ENCODE measurements at regions not wholly inside any gene's neighbourhood (a gene's known extent, or its start where the extent isn't known, plus 50 kb on each side); places are given as distances from the start of the nearest gene placed in this dataset.
"Not testable (repeated sequence)": the region's sequence is repeated elsewhere in the genome, so short reads cannot be mapped to it uniquely, and the experiment has no call there.

DNA sequence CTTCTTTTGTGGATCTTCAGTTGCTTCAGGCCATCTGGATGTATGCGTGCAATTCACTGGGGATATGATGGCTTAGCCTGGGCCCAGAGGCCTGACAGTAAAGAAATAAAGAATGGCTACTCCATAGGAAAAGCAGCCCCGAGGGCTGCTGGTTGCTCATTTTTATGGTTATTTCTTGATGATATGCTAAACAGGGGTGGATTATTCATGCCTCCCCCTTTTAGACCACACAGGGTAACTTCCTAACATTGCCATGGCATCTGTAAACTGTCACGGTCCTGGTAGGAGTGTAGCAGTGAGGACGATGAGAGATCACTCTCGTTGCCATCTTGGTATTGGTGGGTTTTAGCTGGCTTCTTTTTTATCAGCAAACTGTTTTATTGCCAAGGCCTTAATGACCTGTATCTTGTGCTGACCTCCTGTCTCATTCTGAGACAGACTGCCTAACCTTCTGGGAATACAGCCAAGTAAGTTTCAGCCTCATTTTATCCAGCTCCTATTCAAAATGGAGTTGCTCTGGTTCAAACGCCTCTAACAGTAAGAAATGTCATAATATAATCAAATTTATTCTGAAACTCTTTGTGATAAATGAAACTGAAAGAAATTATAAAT is 60.5 kb downstream of the DSEL start:
- no peak for DNase-seq

DNA sequence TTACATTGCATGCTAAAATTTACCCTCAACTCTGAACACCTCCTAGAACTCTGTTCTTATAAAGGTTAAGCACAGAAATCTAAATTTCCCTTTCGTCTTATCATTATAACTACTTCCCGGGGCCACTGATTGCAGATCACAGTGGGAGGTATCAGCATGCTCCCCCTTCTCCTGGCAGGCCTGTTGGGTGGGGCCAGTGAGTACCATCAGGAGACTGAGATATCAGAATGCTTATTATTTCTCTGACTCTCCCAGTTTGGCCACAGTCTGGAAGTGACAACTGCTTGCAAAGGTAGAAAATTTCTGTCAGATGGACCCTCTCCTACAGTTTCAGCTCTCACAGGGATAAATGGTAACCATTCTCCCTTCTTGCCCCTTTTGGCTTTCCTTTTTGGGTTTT is 62.6 kb downstream of the DSEL start:
- no peak for DNase-seq

- DNase-seq = no peak
Observed at GRCh38 chr18:67451960-67452359, 64.6 kb downstream of the DSEL start.

DNA sequence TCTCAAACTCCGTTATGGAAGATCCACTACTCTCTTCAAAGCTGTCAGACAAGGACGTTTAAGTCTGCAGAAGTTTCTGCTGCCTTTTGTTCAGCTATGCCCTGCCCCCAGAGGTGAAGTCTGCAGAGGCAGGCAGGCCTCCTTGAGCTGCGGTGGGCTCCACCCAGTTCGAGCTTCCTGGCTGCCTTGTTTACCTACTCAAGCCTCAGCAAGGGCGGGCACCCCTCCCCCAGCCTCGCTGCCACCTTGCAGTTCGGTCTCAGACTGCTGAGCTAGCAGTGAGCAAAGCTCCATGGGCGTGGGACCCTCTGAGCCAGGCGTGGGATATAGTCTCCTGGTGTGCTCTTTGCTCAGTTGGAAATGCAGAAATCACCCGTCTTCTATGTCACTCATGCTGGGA is 65.4 kb downstream of the DSEL start:
- DNase-seq = not testable (repeated sequence)

GRCh38 chr18:67433971-67434370 is 82.5 kb downstream of the DSEL start:
- no peak for DNase-seq

GRCh38 chr18:67432806-67433205 is 83.7 kb downstream of the DSEL start:
- DNase-seq = no peak

DNA sequence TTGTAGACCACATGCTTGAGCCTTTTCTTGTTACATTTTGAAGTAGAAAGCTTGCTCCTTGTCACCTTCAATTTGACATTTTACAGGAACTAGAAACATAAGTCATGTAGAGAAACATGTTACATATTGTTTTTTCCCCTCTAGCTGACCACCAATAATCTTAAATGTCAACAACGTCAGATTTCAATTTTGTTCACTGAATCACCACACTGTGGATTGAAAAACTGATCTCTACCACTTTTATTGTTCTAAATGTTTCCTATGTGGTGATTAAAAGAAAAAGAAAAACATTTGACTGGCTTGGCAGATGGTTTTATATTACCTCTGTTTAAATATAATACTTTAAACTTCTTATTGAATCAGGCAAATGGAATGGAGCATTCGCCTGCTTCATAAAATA is 87.7 kb downstream of the DSEL start:
- no peak for DNase-seq

- no peak for DNase-seq
Observed at GRCh38 chr18:67428158-67428557, 88.4 kb downstream of the DSEL start.

DNA sequence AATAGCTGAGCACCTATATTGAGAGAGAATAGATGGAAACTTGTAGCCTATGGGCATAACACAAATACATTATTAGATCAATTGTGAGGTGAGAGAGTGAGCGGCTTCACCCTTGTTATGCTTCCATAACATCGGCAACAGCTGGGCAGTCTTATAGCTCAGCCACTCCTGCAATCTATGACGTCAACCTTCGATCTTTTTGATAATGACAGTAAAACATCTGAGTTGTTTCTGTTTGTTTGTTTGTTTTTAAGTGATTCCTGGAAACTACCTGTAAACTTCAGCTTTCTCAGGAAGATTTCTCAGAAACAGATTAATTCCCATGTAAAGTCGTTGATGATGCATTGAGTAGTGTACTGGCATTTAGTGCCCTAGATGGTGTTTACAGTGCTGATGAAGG is 90.0 kb downstream of the DSEL start:
- no peak for DNase-seq

- DNase-seq = no peak
Observed at GRCh38 chr18:67425672-67426071, 90.8 kb downstream of the DSEL start.

DNA sequence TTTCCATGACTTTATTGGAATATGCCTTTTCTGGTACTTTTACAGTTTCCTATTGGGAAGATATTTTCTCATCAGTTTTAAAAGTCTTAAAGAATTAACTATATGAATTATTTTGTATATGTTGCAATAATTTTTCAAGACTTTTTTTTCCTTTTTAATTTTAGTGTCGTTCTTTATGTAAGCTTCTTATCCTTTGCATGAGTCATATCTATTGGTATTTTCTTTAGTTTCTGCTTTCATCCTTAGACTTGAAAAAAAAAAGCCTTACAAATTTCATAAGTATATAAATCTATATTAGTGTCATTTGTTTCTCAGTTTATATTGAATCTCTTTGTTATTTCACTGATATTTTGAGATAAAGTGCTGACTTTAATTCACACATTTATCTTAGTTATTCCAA is 94.9 kb downstream of the DSEL start:
- no peak for DNase-seq

DNA sequence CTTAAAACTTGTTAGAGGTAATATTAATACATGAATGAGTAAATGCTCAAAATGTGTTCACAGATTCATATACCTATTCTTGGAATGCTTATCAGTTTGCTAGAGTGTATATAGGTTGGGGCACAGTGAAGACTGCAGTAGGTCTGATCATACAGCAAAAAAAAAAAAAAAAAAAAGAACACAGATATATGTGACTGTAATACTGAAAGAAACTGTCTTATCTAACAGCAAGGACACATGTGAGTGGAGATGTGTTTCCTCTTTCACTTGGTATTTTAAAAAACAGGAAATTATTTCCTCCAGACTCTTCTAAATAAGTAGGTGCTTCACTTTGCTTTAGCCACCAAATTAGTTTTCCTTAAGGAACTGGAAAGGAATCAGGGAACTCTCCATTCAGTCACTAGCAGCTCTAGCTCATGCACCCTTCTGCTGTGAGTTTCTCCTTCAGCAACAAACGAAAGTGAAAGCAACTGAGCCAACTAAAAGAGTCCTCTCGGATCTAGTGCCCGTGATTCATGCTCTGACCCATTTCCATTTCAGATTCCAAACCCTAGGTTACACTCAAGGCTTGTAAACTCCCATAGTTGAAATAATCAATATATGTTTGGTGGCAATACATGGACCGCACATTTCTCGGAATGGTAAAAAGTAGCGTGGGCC is 98.5 kb downstream of the DSEL start:
- DNase-seq = no peak

DNA sequence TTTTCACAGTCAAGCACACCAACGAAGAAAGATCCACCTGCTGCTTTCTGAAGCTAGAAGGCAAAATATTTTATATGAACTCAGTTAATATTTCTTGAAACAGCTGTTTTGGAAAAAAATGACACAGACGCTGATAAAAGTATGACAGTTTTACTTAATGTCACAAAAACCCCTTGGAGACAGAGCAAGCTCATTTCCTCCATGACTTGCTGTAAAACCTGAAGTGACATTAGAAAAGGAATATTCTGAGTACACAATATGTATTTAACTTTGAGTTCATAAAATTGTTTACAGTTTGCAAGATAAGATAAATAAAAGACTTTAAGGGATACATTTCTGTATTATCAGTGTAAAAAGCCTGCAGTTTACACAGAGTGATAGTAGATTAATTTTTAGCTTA is 105.4 kb downstream of the DSEL start:
- DNase-seq = no peak

GRCh38 chr18:67410075-67411070 is 106.1 kb downstream of the DSEL start:
- DNase-seq = no peak

- no peak for DNase-seq
Observed at GRCh38 chr18:67408240-67408639, 108.3 kb downstream of the DSEL start.

GRCh38 chr18:67406714-67407113 is 109.8 kb downstream of the DSEL start:
- DNase-seq = no peak

DNA sequence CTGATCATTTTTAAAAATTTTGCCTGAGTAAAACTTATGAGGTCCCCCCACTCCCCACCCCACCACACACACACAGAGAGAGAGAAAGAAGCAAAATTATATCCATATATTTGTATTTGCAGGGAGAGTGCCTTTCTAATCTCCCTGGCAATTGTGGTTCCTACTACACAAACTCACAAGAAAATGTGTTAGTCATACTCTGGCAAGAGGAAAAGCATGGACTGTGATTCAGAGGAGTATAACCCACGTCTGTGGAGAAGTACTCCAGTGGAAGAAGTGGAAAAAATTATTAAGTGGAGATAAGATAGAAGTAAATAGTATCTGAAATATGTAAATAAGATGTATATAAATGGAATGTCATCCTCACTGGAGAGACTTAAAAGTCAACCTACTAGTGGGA is 114.0 kb downstream of the DSEL start:
- no peak for DNase-seq

GRCh38 chr18:67400502-67401117 is 115.9 kb downstream of the DSEL start:
- no peak for DNase-seq

DNA sequence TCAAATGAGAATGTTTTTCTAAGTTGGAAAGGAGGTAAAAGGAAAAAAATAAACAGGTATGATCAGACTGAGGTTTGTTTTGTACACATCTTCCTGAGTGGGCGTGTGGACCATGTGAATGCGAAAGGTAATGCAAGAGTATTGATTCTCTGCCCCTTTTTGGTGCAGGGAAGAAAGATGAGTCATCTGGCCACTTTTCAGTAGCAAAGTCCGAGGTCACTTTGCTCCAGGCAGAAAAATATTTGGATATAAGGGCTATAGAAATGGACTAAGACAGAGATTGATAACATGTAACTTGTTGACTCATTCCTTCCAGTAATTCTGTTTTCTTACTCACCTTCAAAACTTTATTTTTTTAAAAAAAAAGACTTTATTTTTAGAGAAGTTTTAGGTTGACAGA is 130.5 kb downstream of the DSEL start:
- DNase-seq = no peak

- no peak for DNase-seq
Observed at GRCh38 chr18:67385455-67385854, 131.1 kb downstream of the DSEL start.

DNA sequence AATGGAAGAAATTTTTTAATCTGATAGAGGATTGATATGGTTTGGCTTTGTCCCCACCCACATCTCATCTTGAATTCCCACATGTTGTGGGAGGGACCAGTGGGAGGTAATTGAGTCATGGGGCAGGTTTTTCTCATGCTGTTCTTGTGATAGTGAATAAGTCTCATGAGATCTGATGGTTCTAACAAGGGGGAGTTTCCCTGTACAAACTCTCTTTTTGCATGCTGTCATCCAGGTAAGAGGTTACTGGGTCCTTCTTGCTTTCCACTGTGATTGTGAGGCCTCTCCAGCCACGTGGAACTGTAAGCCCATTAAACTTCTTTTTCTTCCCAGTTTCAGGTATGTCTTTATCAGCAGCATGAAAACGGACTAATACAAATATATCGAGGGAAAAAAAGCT is 132.5 kb downstream of the DSEL start:
- not testable (repeated sequence) for DNase-seq

DNA sequence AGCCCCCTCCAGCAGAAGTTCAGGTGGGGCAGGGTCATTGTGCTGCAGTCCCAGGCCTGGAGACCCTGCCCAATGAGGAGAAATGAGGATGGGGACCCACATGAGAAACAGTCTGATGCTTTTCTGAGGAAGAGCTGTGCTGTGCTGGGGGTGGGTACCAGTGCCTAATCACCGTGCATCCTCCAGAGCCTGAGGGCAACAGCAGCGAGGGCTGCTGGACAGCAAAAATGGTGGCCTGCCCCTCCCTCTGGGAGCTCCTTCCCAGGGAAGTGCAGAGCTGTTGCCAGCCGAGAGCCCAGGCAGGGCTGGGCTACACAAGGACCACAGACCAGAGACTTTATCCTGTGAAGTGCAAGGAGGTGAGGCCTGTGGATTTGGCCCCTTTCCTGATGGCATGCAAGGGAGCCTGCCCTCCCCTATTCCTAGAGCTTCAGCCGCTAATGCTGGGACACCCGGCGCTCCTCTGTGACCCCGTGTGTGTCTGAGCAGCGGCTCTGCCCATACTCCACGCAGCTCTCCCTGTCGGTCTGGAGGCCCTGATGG is 134.8 kb downstream of the DSEL start:
- DNase-seq = no peak
